H9 (cell line): ENCODE measurements at regions not wholly inside any gene's neighbourhood (a gene's known extent, or its start where the extent isn't known, plus 50 kb on each side); places are given as distances from the start of the nearest gene placed in this dataset.

Experiments used
- DNase-seq: peaks from one replicate; pipeline ENCODE4 v3.0.0-alpha.2; 2017
- H2AFZ ChIP-seq: one replicate; pipeline ENCODE4 v1.6.1; 2013; ENCODE audit warnings: mild to moderate bottlenecking, low read length, control low read depth, moderate library complexity
- H2AK5ac ChIP-seq: 2 replicates; pipeline ENCODE4 v1.6.1; 2013; ENCODE audit warnings: low read length, control low read depth, mixed read lengths; ENCODE audit not compliant: insufficient read length
- H2BK120ac ChIP-seq: one replicate; pipeline ENCODE4 v1.6.1; 2013; ENCODE audit warnings: low read depth, mild to moderate bottlenecking, low read length, control low read depth, inconsistent platforms; ENCODE audit not compliant: poor library complexity, severe bottlenecking
- H2BK12ac ChIP-seq: 2 replicates; pipeline ENCODE4 v1.6.1; 2013; ENCODE audit warnings: low read length, control low read depth, mixed read lengths, low read depth; ENCODE audit not compliant: insufficient read length
- H2BK15ac ChIP-seq: 2 replicates; pipeline ENCODE4 v1.6.1; 2013; ENCODE audit warnings: low read depth, low read length, control low read depth
- H2BK20ac ChIP-seq: one replicate; pipeline ENCODE4 v1.6.1; 2013; ENCODE audit warnings: low read depth, mild to moderate bottlenecking, low read length, control low read depth, inconsistent platforms; ENCODE audit not compliant: poor library complexity, severe bottlenecking
- H2BK5ac ChIP-seq: 2 replicates; pipeline ENCODE4 v1.6.1; 2013; ENCODE audit warnings: low read length, control low read depth, mixed read lengths; ENCODE audit not compliant: insufficient read length
- H3K14ac ChIP-seq: 2 replicates; pipeline ENCODE4 v1.6.1; 2013; ENCODE audit warnings: low read length, control low read depth; ENCODE audit not compliant: insufficient read depth
- H3K18ac ChIP-seq: 2 replicates; pipeline ENCODE4 v1.6.1; 2013; ENCODE audit warnings: low read depth, mild to moderate bottlenecking, mixed read lengths, low read length, control low read depth; ENCODE audit not compliant: insufficient read length
- H3K23ac ChIP-seq: 2 replicates; pipeline ENCODE4 v1.6.1; 2013; ENCODE audit warnings: low read length, control low read depth, mixed read lengths, low read depth; ENCODE audit not compliant: insufficient read length
- H3K23me2 ChIP-seq: 2 replicates; pipeline ENCODE4 v1.6.1; 2013; ENCODE audit warnings: low read depth, mild to moderate bottlenecking, mixed read lengths, low read length, control low read depth; ENCODE audit not compliant: insufficient read length, poor library complexity, severe bottlenecking
- H3K27ac ChIP-seq: 2 replicates; pipeline ENCODE4 v1.5.1; 2013; ENCODE audit warnings: low read length, control low read depth, mixed read lengths, low read depth; ENCODE audit not compliant: insufficient read length
- H3K27me3 ChIP-seq: 2 replicates; pipeline ENCODE4 v1.6.1; 2013; ENCODE audit warnings: low read length, control low read depth, inconsistent platforms; ENCODE audit not compliant: insufficient read depth
- H3K4ac ChIP-seq: 2 replicates; pipeline ENCODE4 v1.6.1; 2013; ENCODE audit warnings: low read depth, mild to moderate bottlenecking, control low read depth, inconsistent platforms, low read length, moderate library complexity
- H3K4me1 ChIP-seq: 2 replicates; pipeline ENCODE4 v1.6.1; 2013; ENCODE audit warnings: low read length, control low read depth, inconsistent platforms; ENCODE audit not compliant: insufficient read depth
- H3K4me2 ChIP-seq: 2 replicates; pipeline ENCODE4 v1.6.1; 2013; ENCODE audit warnings: low read length, control low read depth, mixed read lengths; ENCODE audit not compliant: insufficient read length, insufficient read depth
- H3K56ac ChIP-seq: 2 replicates; pipeline ENCODE4 v1.6.1; 2013; ENCODE audit warnings: low read depth, mild to moderate bottlenecking, mixed read lengths, low read length, control low read depth; ENCODE audit not compliant: insufficient read length
- H3K79me1 ChIP-seq: 2 replicates; pipeline ENCODE4 v1.6.1; 2013; ENCODE audit warnings: low read depth, mild to moderate bottlenecking, moderate library complexity, low read length, control low read depth, inconsistent platforms; ENCODE audit not compliant: insufficient read depth, poor library complexity, severe bottlenecking
- H3K79me2 ChIP-seq: 2 replicates; pipeline ENCODE4 v1.6.1; 2013; ENCODE audit warnings: low read length, control low read depth, inconsistent platforms; ENCODE audit not compliant: insufficient read depth
- H3K9ac ChIP-seq: 2 replicates; pipeline ENCODE4 v1.6.1; 2013; ENCODE audit warnings: low read length, control low read depth, mixed read lengths; ENCODE audit not compliant: insufficient read length; ENCODE audit errors: extremely low read depth
- H3K9me3 ChIP-seq: one replicate; pipeline ENCODE4 v1.6.1; 2013; ENCODE audit warnings: low read depth, low read length, inconsistent platforms; ENCODE audit not compliant: control insufficient read depth
- H3T11ph ChIP-seq: one replicate; pipeline ENCODE4 v1.6.1; 2013; ENCODE audit warnings: mild to moderate bottlenecking, low read length, control low read depth, inconsistent platforms
- H4K20me1 ChIP-seq: one replicate; pipeline ENCODE4 v1.6.1; 2013; ENCODE audit not compliant: control insufficient read depth, insufficient read length, insufficient read depth
- H4K5ac ChIP-seq: 2 replicates; pipeline ENCODE4 v1.6.1; 2013; ENCODE audit warnings: low read depth, mild to moderate bottlenecking, mixed read lengths, low read length, control low read depth; ENCODE audit not compliant: insufficient read length
- H4K8ac ChIP-seq: replicated peaks from 2 replicates; pipeline ENCODE4 v1.6.1; 2013; ENCODE audit warnings: low read length, control low read depth, mixed read lengths, low read depth; ENCODE audit not compliant: insufficient read length
- H4K91ac ChIP-seq: 2 replicates; pipeline ENCODE4 v1.6.1; 2013; ENCODE audit warnings: low read depth, mild to moderate bottlenecking, moderate library complexity, mixed read lengths, low read length, control low read depth; ENCODE audit not compliant: insufficient read length
- H3K27ac Mint-ChIP-seq, 3 experiments: 2 replicates in 2 of 3; 3 replicates in 1 of 3; pipeline ENCODE4 v1.8.0; 2020 to 2021; ENCODE audit warnings: mixed read lengths in 3 of 3, mild to moderate bottlenecking in 1 of 3, moderate library complexity in 1 of 3
- H3K27me3 Mint-ChIP-seq: 2 replicates; pipeline ENCODE4 v1.8.0; 2021; ENCODE audit warnings: low read depth, mild to moderate bottlenecking, moderate library complexity, mixed read lengths
- H3K36me3 Mint-ChIP-seq, 3 experiments: 2 replicates in 2 of 3; 3 replicates in 1 of 3; pipeline ENCODE4 v1.8.0; 2020 to 2021; ENCODE audit warnings: low read depth in 3 of 3, mixed read lengths in 3 of 3; ENCODE audit not compliant: insufficient read depth in 1 of 3
- H3K4me1 Mint-ChIP-seq, 2 experiments: 2 replicates each; pipeline ENCODE4 v1.8.0; 2020; ENCODE audit warnings: mixed read lengths in 2 of 2
- H3K4me3 Mint-ChIP-seq, 2 experiments: 2 replicates in 1 of 2; 3 replicates in 1 of 2; pipeline ENCODE4 v1.8.0; 2020 to 2021; ENCODE audit warnings: mild to moderate bottlenecking in 2 of 2, mixed read lengths in 2 of 2, moderate library complexity in 1 of 2
- H3K9me3 Mint-ChIP-seq, 2 experiments: 2 replicates in 1 of 2; 3 replicates in 1 of 2; pipeline ENCODE4 v1.8.0; 2020; ENCODE audit warnings: mild to moderate bottlenecking in 2 of 2, mixed read lengths in 2 of 2, moderate library complexity in 1 of 2
- WGBS: extraction: QIAGEN DNeasy Blood & Tissue Kit; methylation state at CpG from one replicate; pipeline ENCODE4 v1.1.7; 2013; ENCODE audit warnings: missing lambda C conversion rate, low lambda C conversion rate, mixed read lengths; ENCODE audit not compliant: insufficient read length; ENCODE audit errors: extremely low coverage; 5-methylcytosine and 5-hydroxymethylcytosine counted together
- TF ChIP-seq, protein P1 (sequence below): fragments of 200-600 bp; sonication (generic); conservative IDR thresholded peaks from 3 replicates; pipeline ENCODE4 v1.8.0; 2021; ENCODE audit warnings: antibody characterized with exemption, mild to moderate bottlenecking

DNA sequence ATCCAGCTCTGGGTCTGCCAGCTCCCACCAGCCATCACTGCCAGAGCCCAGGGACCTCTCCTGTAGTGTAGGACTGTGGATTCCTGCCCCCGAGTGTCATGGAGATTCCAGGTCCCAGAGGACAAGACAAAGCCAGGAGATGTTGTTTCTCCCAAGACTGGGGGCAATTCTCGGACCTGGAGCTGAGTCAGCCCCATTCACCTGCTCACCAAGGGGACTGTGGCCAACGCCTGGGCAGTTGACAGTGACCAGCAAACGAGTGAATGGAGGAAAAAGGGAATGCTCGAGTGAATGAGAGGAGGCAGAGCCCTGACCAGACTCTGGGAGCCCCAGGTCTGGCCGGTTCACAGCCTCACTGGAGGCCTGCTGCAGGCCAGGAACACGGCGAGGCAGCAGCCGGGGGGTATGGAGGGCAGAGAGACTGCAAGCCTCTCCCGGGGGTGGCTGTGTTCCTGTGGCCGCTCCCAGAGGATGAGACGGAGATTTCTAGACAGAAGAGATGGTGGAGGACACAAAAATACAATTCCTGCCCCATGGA, 61.3 kb upstream of the PRR5 start:
- H3K27ac ChIP-seq = no peak overlapping the region
- no peak overlapping the region; the same call in 1 of the 2 replicates for H3K14ac ChIP-seq
- no peak overlapping the region for H2BK120ac ChIP-seq
- H2AK5ac ChIP-seq = no peak overlapping the region
- Mint-ChIP-seq H3K4me3 (no peak overlapping the region), H3K4me1 (peaks cover 4 to 5% of the 10 kb centered on the region in 2 experiments; a peak in 3 of 4 replicates), H3K9me3 (peaks cover 0 to 4% of the 10 kb centered on the region in 2 experiments; a peak in 1 of 5 replicates), H3K36me3 (no peaks in the 10 kb centered on the region), H3K27me3 (peaks cover 66% of the 10 kb centered on the region), H3K27ac (no peak overlapping the region)
- no peaks in the 10 kb centered on the region for H3K79me1 ChIP-seq
- no peaks in the 10 kb centered on the region for H3K27me3 ChIP-seq
- H2BK20ac ChIP-seq = no peak overlapping the region
- DNase-seq = no peak
- no peak overlapping the region for H4K8ac ChIP-seq
- no peaks in the 10 kb centered on the region for H3K79me2 ChIP-seq
- H3K56ac ChIP-seq = no peak overlapping the region
- H4K20me1 ChIP-seq = no peaks in the 10 kb centered on the region
- no peaks in the 10 kb centered on the region for H3K23me2 ChIP-seq
- H3T11ph ChIP-seq = no peak overlapping the region
- peak overlapping the region; percentile 17 for H4K5ac ChIP-seq
- no peaks in the 10 kb centered on the region for H3K4me1 ChIP-seq
- no peak overlapping the region for H4K91ac ChIP-seq
- H2AFZ ChIP-seq = no peak overlapping the region
- no peak overlapping the region for H3K23ac ChIP-seq
- no peaks in the 10 kb centered on the region for H3K9me3 ChIP-seq
- H3K4me2 ChIP-seq = no peak overlapping the region
- no peak overlapping the region for H3K18ac ChIP-seq
- TF ChIP-seq, protein P1, sequence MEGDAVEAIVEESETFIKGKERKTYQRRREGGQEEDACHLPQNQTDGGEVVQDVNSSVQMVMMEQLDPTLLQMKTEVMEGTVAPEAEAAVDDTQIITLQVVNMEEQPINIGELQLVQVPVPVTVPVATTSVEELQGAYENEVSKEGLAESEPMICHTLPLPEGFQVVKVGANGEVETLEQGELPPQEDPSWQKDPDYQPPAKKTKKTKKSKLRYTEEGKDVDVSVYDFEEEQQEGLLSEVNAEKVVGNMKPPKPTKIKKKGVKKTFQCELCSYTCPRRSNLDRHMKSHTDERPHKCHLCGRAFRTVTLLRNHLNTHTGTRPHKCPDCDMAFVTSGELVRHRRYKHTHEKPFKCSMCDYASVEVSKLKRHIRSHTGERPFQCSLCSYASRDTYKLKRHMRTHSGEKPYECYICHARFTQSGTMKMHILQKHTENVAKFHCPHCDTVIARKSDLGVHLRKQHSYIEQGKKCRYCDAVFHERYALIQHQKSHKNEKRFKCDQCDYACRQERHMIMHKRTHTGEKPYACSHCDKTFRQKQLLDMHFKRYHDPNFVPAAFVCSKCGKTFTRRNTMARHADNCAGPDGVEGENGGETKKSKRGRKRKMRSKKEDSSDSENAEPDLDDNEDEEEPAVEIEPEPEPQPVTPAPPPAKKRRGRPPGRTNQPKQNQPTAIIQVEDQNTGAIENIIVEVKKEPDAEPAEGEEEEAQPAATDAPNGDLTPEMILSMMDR = no peak
- H3K4ac ChIP-seq = no peak overlapping the region
- H2BK5ac ChIP-seq = no peak overlapping the region
- H2BK15ac ChIP-seq = no peak overlapping the region
- no peak overlapping the region for H2BK12ac ChIP-seq
- no peak overlapping the region for H3K9ac ChIP-seq
- WGBS = no CpG with 5 or more reads among the region's 12 CpGs
